ENCODE measurements at regions not wholly inside any gene's neighbourhood (a gene's known extent, or its start where the extent isn't known, plus 50 kb on each side); places are given as distances from the start of the nearest gene placed in this dataset.

DNA sequence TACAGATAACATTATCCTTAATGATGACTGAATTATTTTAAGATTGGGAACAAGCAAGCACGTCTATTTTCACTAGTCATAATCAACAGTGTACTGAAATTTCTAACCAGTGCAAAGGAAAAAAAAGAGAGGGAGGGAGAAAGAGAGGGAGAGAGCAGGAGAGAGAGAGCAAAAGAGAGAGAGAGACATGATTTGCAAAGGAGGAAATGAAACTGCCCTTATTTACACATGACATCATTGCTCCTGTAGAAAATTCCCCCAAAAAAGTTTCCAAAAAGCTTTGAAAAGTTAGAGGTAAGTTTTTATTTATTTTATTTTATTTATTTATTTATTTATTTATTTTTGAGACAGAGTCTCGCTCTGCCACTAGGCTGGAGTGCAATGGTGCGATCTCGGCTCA lies 355.3 kb upstream of the CELF4 start:
- no peak for DNase-seq
- H3K27me3 ChIP-seq (replicated peaks; ENCODE audit: control insufficient read depth, insufficient read depth, low read length): no peaks in the 10 kb centered on the region
- CTCF ChIA-PET: no interaction called here
- Mint-ChIP-seq H3K4me1 (ENCODE audit: low read depth, unreplicated experiment) (no peaks in the 10 kb centered on the region), H3K36me3 (ENCODE audit: insufficient read depth, unreplicated experiment) (no peaks in the 10 kb centered on the region), H3K27me3 (ENCODE audit: insufficient read depth, unreplicated experiment) (no peaks in the 10 kb centered on the region), H3K27ac (ENCODE audit: unreplicated experiment) (no peak overlapping the region), H3K9me3 (ENCODE audit: unreplicated experiment) (no peaks in the 10 kb centered on the region), H3K4me3 (ENCODE audit: unreplicated experiment) (no peak overlapping the region)
- TF ChIP-seq, protein P1, sequence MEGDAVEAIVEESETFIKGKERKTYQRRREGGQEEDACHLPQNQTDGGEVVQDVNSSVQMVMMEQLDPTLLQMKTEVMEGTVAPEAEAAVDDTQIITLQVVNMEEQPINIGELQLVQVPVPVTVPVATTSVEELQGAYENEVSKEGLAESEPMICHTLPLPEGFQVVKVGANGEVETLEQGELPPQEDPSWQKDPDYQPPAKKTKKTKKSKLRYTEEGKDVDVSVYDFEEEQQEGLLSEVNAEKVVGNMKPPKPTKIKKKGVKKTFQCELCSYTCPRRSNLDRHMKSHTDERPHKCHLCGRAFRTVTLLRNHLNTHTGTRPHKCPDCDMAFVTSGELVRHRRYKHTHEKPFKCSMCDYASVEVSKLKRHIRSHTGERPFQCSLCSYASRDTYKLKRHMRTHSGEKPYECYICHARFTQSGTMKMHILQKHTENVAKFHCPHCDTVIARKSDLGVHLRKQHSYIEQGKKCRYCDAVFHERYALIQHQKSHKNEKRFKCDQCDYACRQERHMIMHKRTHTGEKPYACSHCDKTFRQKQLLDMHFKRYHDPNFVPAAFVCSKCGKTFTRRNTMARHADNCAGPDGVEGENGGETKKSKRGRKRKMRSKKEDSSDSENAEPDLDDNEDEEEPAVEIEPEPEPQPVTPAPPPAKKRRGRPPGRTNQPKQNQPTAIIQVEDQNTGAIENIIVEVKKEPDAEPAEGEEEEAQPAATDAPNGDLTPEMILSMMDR (IDR thresholded peaks at IDR 0.05; ENCODE audit: insufficient read depth in 1 of 2, low read depth in 1 of 2, low read length in 1 of 2, severe bottlenecking in 1 of 2, unreplicated experiment in 1 of 2): no peak
- H3K9me3 ChIP-seq: no peaks in the 10 kb centered on the region
- POLR2A ChIA-PET: no interaction called here
- no TSS peak for BruUV-seq (replicated peaks)
- no peaks in the 10 kb centered on the region for H3K4me1 ChIP-seq
- H3K4me3 ChIP-seq (ENCODE audit: low read depth, low read length): no peak overlapping the region
- no peaks in the 10 kb centered on the region for H3K36me3 ChIP-seq (ENCODE audit: control insufficient read depth, insufficient read depth, low read length)
- intact Hi-C loops (cut with micrococcal nuclease; ENCODE audit: unreplicated experiment): no loop called here

DNA sequence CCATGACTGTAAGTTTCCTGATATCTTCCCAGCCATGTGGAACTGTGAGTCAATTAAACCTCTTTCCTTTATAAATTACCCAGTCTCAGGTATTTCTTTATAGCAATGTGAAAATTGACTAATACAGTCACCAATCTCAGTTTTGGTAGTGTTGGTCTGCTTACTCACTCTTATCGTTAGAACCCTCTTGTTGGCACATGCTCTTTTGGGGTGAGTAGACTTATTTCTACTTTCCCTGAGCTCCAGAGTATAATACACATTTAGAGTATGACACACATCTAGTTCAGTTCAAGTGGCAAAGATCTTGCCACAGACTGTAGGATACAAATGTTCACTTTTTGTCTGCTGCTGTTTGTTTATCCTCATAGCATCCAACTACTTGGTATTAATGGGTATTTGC lies 347.5 kb upstream of the CELF4 start:
- ChIA-PET POLR2A (no interaction called here), CTCF (no interaction called here)
- TF ChIP-seq, protein P1 (IDR thresholded peaks at IDR 0.05; ENCODE audit: insufficient read depth in 1 of 2, low read depth in 1 of 2, low read length in 1 of 2, severe bottlenecking in 1 of 2, unreplicated experiment in 1 of 2): no peak
- H3K36me3 Mint-ChIP-seq (ENCODE audit: insufficient read depth, unreplicated experiment): no peaks in the 10 kb centered on the region
- H3K27me3 Mint-ChIP-seq (ENCODE audit: insufficient read depth, unreplicated experiment): peaks cover 5% of the 10 kb centered on the region
- Histone ChIP-seq H3K9me3 (no peaks in the 10 kb centered on the region), H3K36me3 (ENCODE audit: control insufficient read depth, insufficient read depth, low read length) (no peaks in the 10 kb centered on the region), H3K4me3 (ENCODE audit: low read depth, low read length) (no peak overlapping the region), H3K27me3 (replicated peaks; ENCODE audit: control insufficient read depth, insufficient read depth, low read length) (no peaks in the 10 kb centered on the region), H3K4me1 (no peaks in the 10 kb centered on the region)
- no TSS peak for BruUV-seq (replicated peaks)
- DNase-seq: no peak
- no peak overlapping the region for H3K27ac Mint-ChIP-seq (ENCODE audit: unreplicated experiment)
- H3K9me3 Mint-ChIP-seq (ENCODE audit: unreplicated experiment): no peaks in the 10 kb centered on the region
- H3K4me1 Mint-ChIP-seq (ENCODE audit: low read depth, unreplicated experiment): no peaks in the 10 kb centered on the region
- H3K4me3 Mint-ChIP-seq (ENCODE audit: unreplicated experiment): no peak overlapping the region
- intact Hi-C loops (cut with micrococcal nuclease; ENCODE audit: unreplicated experiment): no loop called here

DNA sequence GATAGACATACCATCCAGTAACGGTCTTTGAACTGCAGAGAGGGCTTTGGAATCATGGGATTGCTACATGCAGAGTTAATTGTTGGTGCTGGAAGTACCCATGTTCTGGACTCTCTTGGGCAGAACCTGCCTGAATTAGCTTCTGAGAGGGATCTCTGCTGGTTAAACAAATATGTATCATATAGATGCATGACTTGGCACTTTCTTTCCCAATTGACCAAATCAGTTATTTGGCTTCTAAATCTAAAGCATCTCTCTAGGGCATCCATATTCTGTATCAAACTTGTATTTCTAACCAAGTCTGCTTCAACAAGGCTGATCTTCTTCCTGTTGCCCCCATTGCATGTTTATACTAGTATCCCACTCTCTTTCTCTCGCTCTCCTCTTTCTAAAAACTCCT lies 336.7 kb upstream of the CELF4 start:
- TF ChIP-seq, protein P1 (IDR thresholded peaks at IDR 0.05; ENCODE audit: insufficient read depth in 1 of 2, low read depth in 1 of 2, low read length in 1 of 2, severe bottlenecking in 1 of 2, unreplicated experiment in 1 of 2): no peak
- Mint-ChIP-seq H3K9me3 (ENCODE audit: unreplicated experiment) (no peaks in the 10 kb centered on the region), H3K4me1 (ENCODE audit: low read depth, unreplicated experiment) (no peaks in the 10 kb centered on the region), H3K4me3 (ENCODE audit: unreplicated experiment) (no peak overlapping the region), H3K27ac (ENCODE audit: unreplicated experiment) (no peak overlapping the region), H3K27me3 (ENCODE audit: insufficient read depth, unreplicated experiment) (peaks cover 3% of the 10 kb centered on the region), H3K36me3 (ENCODE audit: insufficient read depth, unreplicated experiment) (no peaks in the 10 kb centered on the region)
- ChIA-PET POLR2A (no interaction called here), CTCF (no interaction called here)
- Histone ChIP-seq H3K4me1 (no peaks in the 10 kb centered on the region), H3K27me3 (replicated peaks; ENCODE audit: control insufficient read depth, insufficient read depth, low read length) (no peaks in the 10 kb centered on the region), H3K4me3 (ENCODE audit: low read depth, low read length) (no peak overlapping the region), H3K9me3 (no peaks in the 10 kb centered on the region), H3K36me3 (ENCODE audit: control insufficient read depth, insufficient read depth, low read length) (no peaks in the 10 kb centered on the region)
- BruUV-seq (replicated peaks): no TSS peak
- DNase-seq: no peak
- intact Hi-C loops (cut with micrococcal nuclease; ENCODE audit: unreplicated experiment): no loop called here

Measured in Caco-2 (cell line).